Fibroblast of skin of back (primary cell): ENCODE measurements at regions not wholly inside any gene's neighbourhood (a gene's known extent, or its start where the extent isn't known, plus 50 kb on each side); places are given as distances from the start of the nearest gene placed in this dataset.
"Not testable (repeated sequence)": the region's sequence is repeated elsewhere in the genome, so short reads cannot be mapped to it uniquely, and the experiment has no call there.

Experiments used
- DNase-seq: peaks from one replicate; pipeline ENCODE4 v3.0.0-alpha.2; 2013

GRCh38 chr2:191476901-191477300 lies 201.0 kb upstream of the NABP1 start:
- no peak for DNase-seq

- DNase-seq: no peak
Observed at GRCh38 chr2:191478799-191479679, 198.9 kb upstream of the NABP1 start.

- no peak for DNase-seq
Observed at GRCh38 chr2:191479680-191480023, 198.3 kb upstream of the NABP1 start.

- peak; percentile 17 for DNase-seq
Observed at GRCh38 chr2:191481305-191482070, 196.4 kb upstream of the NABP1 start.

- no peak for DNase-seq
Observed at GRCh38 chr2:191483117-191483516, 194.8 kb upstream of the NABP1 start.

- peak; percentile 97 for DNase-seq
Observed at GRCh38 chr2:191486584-191487320, 191.2 kb upstream of the NABP1 start.

- DNase-seq: no peak
Observed at GRCh38 chr2:191488135-191488534, 189.8 kb upstream of the NABP1 start.

GRCh38 chr2:191489177-191489576 lies 188.8 kb upstream of the NABP1 start:
- no peak for DNase-seq

GRCh38 chr2:191496838-191497237 lies 181.1 kb upstream of the NABP1 start:
- DNase-seq: no peak

GRCh38 chr2:191497822-191498221 lies 180.1 kb upstream of the NABP1 start:
- no peak for DNase-seq

- no peak for DNase-seq
Observed at GRCh38 chr2:191499050-191499449, 178.9 kb upstream of the NABP1 start.

GRCh38 chr2:191499874-191500565 lies 177.9 kb upstream of the NABP1 start:
- DNase-seq: peak; percentile 76

- no peak for DNase-seq
Observed at GRCh38 chr2:191500566-191500883, 177.4 kb upstream of the NABP1 start.

GRCh38 chr2:191500884-191501560 lies 176.9 kb upstream of the NABP1 start:
- DNase-seq: no peak

GRCh38 chr2:191501561-191502168 lies 176.3 kb upstream of the NABP1 start:
- DNase-seq: peak; percentile 69

- no peak for DNase-seq
Observed at GRCh38 chr2:191506515-191506914, 171.4 kb upstream of the NABP1 start.

- DNase-seq: not testable (repeated sequence)
Observed at GRCh38 chr2:191507252-191507853, 170.6 kb upstream of the NABP1 start.

GRCh38 chr2:191508738-191509137 lies 169.2 kb upstream of the NABP1 start:
- no peak for DNase-seq

- no peak for DNase-seq
Observed at GRCh38 chr2:191512216-191512835, 165.6 kb upstream of the NABP1 start.

GRCh38 chr2:191512874-191513273 lies 165.1 kb upstream of the NABP1 start:
- no peak for DNase-seq

GRCh38 chr2:191514613-191515012 lies 163.3 kb upstream of the NABP1 start:
- DNase-seq: no peak
